Endodermal cell (in vitro differentiated cells): ENCODE measurements at regions not wholly inside any gene's neighbourhood (a gene's known extent, or its start where the extent isn't known, plus 50 kb on each side); places are given as distances from the start of the nearest gene placed in this dataset.

Source experiments
- DNase-seq: peaks from one replicate; pipeline ENCODE4 v3.0.0-alpha.2; 2017
- H3K27ac ChIP-seq: 2 replicates; pipeline ENCODE4 v1.5.1; 2013; ENCODE audit warnings: mild to moderate bottlenecking, low read depth, low read length, moderate library complexity
- H3K27me3 ChIP-seq: 2 replicates; pipeline ENCODE4 v1.6.1; 2013; ENCODE audit warnings: mild to moderate bottlenecking, low read length, moderate library complexity; ENCODE audit not compliant: insufficient read depth, control insufficient read depth, poor library complexity, severe bottlenecking
- H3K36me3 ChIP-seq: 2 replicates; pipeline ENCODE4 v1.7.0; 2013; ENCODE audit warnings: mild to moderate bottlenecking, low read length, moderate library complexity; ENCODE audit not compliant: control insufficient read depth, insufficient read depth
- H3K4me1 ChIP-seq: one replicate; pipeline ENCODE4 v1.7.0; 2013; ENCODE audit warnings: low read length; ENCODE audit not compliant: control insufficient read depth, insufficient read depth
- H3K4me3 ChIP-seq: 2 replicates; pipeline ENCODE4 v1.5.1; 2013; ENCODE audit warnings: mild to moderate bottlenecking, low read length, moderate library complexity
- H3K9ac ChIP-seq: 2 replicates; pipeline ENCODE4 v1.6.1; 2013; ENCODE audit warnings: mild to moderate bottlenecking, low read length, moderate library complexity; ENCODE audit not compliant: poor library complexity, severe bottlenecking; ENCODE audit errors: extremely low read depth
- H3K9me3 ChIP-seq: 2 replicates; pipeline ENCODE4 v1.6.1; 2013; ENCODE audit warnings: mild to moderate bottlenecking, low read length, moderate library complexity; ENCODE audit not compliant: control insufficient read depth
- H3K27ac Mint-ChIP-seq: 2 replicates; pipeline ENCODE4 v1.8.0; 2020; ENCODE audit warnings: mixed read lengths
- H3K27me3 Mint-ChIP-seq: 2 replicates; pipeline ENCODE4 v1.8.0; 2021; ENCODE audit warnings: mild to moderate bottlenecking, mixed read lengths; ENCODE audit not compliant: insufficient read depth
- H3K36me3 Mint-ChIP-seq: 2 replicates; pipeline ENCODE4 v1.8.0; 2020; ENCODE audit warnings: low read depth, mixed read lengths
- H3K4me1 Mint-ChIP-seq: 2 replicates; pipeline ENCODE4 v1.8.0; 2020; ENCODE audit warnings: mixed read lengths
- H3K4me3 Mint-ChIP-seq: 2 replicates; pipeline ENCODE4 v1.8.0; 2020; ENCODE audit warnings: mild to moderate bottlenecking, moderate library complexity, mixed read lengths
- H3K9me3 Mint-ChIP-seq: 2 replicates; pipeline ENCODE4 v1.8.0; 2020; ENCODE audit warnings: mild to moderate bottlenecking, mixed read lengths
- CTCF ChIP-seq: fragments of 200-600 bp; sonication (generic); conservative IDR thresholded peaks from 2 replicates; pipeline ENCODE4 v1.5.0; 2021; ENCODE audit warnings: antibody characterized with exemption, mild to moderate bottlenecking
- WGBS, 2 experiments: methylation state at CpG; one replicate each; pipeline versions ENCODE4 v1.1.5 to v1.1.7; 2013; ENCODE audit warnings: missing lambda C conversion rate in 2 of 2, mixed read lengths in 1 of 2; ENCODE audit not compliant: insufficient coverage in 1 of 2, insufficient read length in 1 of 2; 5-methylcytosine and 5-hydroxymethylcytosine counted together

GRCh38 chr2:14256890-14257289, 375.6 kb upstream of the LRATD1 start:
- no peaks in the 10 kb centered on the region for H3K9me3 Mint-ChIP-seq
- Histone ChIP-seq H3K4me1 (peaks cover 4% of the 10 kb centered on the region), H3K4me3 (no peak overlapping the region), H3K9me3 (no peaks in the 10 kb centered on the region), H3K9ac (no peak overlapping the region), H3K36me3 (no peaks in the 10 kb centered on the region), H3K27ac (no peak overlapping the region), H3K27me3 (no peaks in the 10 kb centered on the region)
- no peaks in the 10 kb centered on the region for H3K36me3 Mint-ChIP-seq
- no peak overlapping the region for H3K27ac Mint-ChIP-seq
- no peak for TF ChIP-seq CTCF
- H3K4me1 Mint-ChIP-seq, result peaks cover 5% of the 10 kb centered on the region
- H3K4me3 Mint-ChIP-seq, result no peak overlapping the region
- DNase-seq, result peak; percentile 62
- H3K27me3 Mint-ChIP-seq, result peaks cover 6% of the 10 kb centered on the region
- 59 to 83% methylated on average over 3 to 5 of the region's 5 CpGs for WGBS, 2 experiments

GRCh38 chr2:14257801-14258507, 374.6 kb upstream of the LRATD1 start:
- H3K4me3 ChIP-seq, result no peak overlapping the region
- H3K4me1 ChIP-seq, result peaks cover 4% of the 10 kb centered on the region
- Mint-ChIP-seq H3K27ac (no peak overlapping the region), H3K27me3 (peaks cover 6% of the 10 kb centered on the region), H3K36me3 (no peaks in the 10 kb centered on the region), H3K4me1 (peaks cover 5% of the 10 kb centered on the region), H3K9me3 (no peaks in the 10 kb centered on the region), H3K4me3 (no peak overlapping the region)
- no peaks in the 10 kb centered on the region for H3K36me3 ChIP-seq
- no peaks in the 10 kb centered on the region for H3K9me3 ChIP-seq
- no peaks in the 10 kb centered on the region for H3K27me3 ChIP-seq
- H3K9ac ChIP-seq, result no peak overlapping the region
- H3K27ac ChIP-seq, result no peak overlapping the region
- no peak for TF ChIP-seq CTCF
- no peak for DNase-seq

- no peak for DNase-seq
- H3K36me3 ChIP-seq, result no peaks in the 10 kb centered on the region
- H3K9me3 Mint-ChIP-seq, result no peaks in the 10 kb centered on the region
- no peak overlapping the region for H3K4me3 ChIP-seq
- H3K9me3 ChIP-seq, result no peaks in the 10 kb centered on the region
- TF ChIP-seq CTCF, result no peak
- H3K36me3 Mint-ChIP-seq, result no peaks in the 10 kb centered on the region
- H3K27ac Mint-ChIP-seq, result no peak overlapping the region
- no peaks in the 10 kb centered on the region for H3K4me1 ChIP-seq
- H3K4me1 Mint-ChIP-seq, result peaks cover 4% of the 10 kb centered on the region
- no peak overlapping the region for H3K27ac ChIP-seq
- no peaks in the 10 kb centered on the region for H3K27me3 ChIP-seq
- no peak overlapping the region for H3K9ac ChIP-seq
- peaks cover 2% of the 10 kb centered on the region for H3K27me3 Mint-ChIP-seq
- H3K4me3 Mint-ChIP-seq, result no peak overlapping the region
Observed at GRCh38 chr2:14261771-14262170, 370.7 kb upstream of the LRATD1 start.
